GM12891 (cell line): ENCODE measurements at regions not wholly inside any gene's neighbourhood (a gene's known extent, or its start where the extent isn't known, plus 50 kb on each side); places are given as distances from the start of the nearest gene placed in this dataset.

Source experiments
- PAX5 ChIP-seq: IDR thresholded peaks from 2 replicates; pipeline ENCODE4 v1.6.1; 2011; ENCODE audit warnings: low read length, moderate library complexity, mild to moderate bottlenecking; ENCODE audit not compliant: insufficient read depth, severe bottlenecking
- POLR2A ChIP-seq: IDR thresholded peaks from 2 replicates; pipeline ENCODE4 v1.6.1; 2011; ENCODE audit warnings: low read depth, low read length, control low read depth
- POLR2AphosphoS5 ChIP-seq: IDR thresholded peaks from 2 replicates; pipeline ENCODE4 v1.6.1; 2011; ENCODE audit warnings: low read depth, low read length, control low read depth
- POU2F2 ChIP-seq: IDR thresholded peaks from 2 replicates; pipeline ENCODE4 v1.6.1; 2011; ENCODE audit warnings: low read depth, mild to moderate bottlenecking, control low read depth, low read length, moderate library complexity
- SPI1 ChIP-seq: IDR thresholded peaks from 2 replicates; pipeline ENCODE4 v1.6.1; 2011; ENCODE audit warnings: low read depth, low read length, control low read depth
- TAF1 ChIP-seq: IDR thresholded peaks from 2 replicates; pipeline ENCODE4 v1.6.1; 2011; ENCODE audit warnings: low read depth, low read length, control low read depth

DNA sequence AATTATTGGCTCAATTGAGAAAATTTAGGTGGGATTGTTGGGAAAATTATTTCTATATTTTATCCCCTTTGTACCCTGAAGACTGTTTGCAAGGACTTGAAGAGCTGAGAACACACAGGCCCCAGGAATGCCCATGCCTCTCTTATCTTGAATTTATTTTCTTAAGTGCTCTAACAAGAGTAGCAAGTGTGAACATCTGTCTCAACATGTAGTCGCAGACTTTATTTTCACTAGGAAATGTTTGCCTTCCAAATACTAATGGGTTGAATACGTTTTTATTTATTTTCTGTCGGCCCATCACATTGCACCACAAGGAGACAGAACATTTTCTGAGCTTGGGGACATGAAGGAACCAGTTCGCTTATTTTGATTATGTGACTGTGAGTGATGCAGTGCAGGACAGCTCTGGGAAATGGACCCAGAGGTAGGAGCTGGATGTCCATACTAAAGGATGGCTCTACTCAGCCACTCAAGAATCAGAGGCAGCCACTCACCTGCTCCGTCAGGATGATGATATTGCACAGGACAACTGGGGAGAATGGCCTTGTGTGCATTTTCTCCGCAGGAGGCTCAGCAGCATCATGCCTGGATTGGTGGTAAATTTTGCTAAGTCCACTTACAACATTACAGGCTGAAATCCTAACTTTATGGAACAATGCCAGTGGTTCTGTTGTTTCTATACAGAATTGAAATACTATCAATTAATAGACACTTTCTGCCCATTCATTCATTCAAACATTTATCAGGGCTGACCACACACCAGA, 332.7 kb downstream of the FGFR2 start:
- TF ChIP-seq POLR2A (no peak), POLR2AphosphoS5 (no peak), TAF1 (no peak), SPI1 (no peak), PAX5 (no peak), POU2F2 (no peak)
